NCI-H1092 (cell line): ENCODE measurements at regions not wholly inside any gene's neighbourhood (a gene's known extent, or its start where the extent isn't known, plus 50 kb on each side); places are given as distances from the start of the nearest gene placed in this dataset.
"Not testable (repeated sequence)": the region's sequence is repeated elsewhere in the genome, so short reads cannot be mapped to it uniquely, and the experiment has no call there.

Experiments
- DNase-seq: peaks from one replicate; lab custom pipeline; 2025; lab: John Stamatoyannopoulos, UW

DNA sequence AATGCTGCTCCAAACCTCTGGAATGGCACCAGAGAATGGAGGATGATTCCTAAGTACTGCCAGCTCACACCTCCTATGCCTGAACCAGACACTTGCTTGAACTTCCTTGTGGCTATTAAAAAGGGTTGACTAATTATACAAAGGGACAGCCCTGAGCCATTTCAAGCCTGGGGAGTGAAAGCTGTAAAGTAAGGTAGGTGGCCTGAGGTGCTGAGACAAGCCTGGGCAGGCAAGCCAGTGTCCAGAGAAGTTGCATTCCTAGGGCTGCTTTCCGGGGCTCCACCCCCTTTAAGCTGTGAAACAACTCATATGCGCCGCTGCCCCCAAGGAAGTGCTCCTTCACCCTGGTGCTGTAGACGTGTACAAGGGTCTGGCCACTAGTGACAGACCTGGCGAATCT is 79.9 kb upstream of the SLC1A3 start:
- no peak for DNase-seq

DNA sequence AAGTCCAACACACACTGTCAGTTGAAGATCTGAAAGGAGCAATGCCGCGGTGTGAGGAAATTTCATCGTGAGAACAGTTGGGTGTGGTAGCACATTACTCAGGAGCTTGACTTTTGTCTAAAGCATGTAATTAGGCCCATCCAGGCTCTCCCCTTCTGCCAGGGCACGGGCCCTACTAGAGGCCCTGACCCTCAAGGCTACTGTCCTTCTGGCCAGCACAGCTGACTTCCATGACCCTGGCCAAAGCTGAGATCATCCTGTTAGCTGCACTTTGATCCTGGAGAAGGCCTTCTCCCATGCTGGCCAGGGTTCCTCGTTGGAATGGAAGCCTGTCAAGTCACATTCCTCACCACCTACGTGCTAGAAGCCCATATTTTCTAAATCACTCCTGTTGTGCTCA is 77.8 kb upstream of the SLC1A3 start:
- DNase-seq: no peak

DNA sequence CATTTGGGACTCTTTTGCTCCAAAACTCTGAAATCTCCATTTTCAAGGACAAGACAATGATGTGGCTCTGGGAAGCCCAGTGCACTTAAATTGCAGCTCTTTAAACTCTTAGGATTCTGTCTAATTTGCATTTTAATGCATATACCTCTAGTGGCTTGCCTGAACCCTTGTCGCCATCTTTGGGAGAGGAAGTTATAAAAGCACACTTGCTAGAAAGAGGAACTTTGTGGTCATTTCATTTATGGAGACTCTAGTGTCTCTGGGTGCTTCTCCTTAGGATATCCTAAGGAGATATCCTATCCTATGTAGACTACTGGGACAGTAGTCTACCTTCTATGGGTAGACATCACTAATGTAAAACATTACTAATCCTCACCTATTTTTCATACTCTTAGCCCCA is 77.3 kb upstream of the SLC1A3 start:
- DNase-seq: no peak

DNA sequence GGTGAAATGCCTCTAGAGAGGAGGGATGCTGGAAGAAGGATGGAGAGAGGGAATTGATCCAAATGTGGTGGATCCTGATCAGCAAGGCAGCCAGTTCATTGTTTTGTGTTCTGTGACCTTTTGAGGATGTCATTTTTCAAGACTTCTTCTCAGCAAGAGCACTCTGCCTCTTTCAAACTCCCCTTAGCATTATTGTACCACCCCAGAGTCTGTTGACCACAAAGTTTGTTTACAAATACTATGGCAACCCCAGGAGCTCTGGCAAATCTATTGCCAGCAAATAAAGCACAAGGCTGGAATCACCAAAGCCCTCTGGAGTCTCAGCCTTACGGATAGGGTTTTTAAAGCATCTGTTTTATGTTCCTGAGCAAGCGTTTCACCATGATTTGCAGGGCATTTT is 76.2 kb upstream of the SLC1A3 start:
- DNase-seq: no peak

DNA sequence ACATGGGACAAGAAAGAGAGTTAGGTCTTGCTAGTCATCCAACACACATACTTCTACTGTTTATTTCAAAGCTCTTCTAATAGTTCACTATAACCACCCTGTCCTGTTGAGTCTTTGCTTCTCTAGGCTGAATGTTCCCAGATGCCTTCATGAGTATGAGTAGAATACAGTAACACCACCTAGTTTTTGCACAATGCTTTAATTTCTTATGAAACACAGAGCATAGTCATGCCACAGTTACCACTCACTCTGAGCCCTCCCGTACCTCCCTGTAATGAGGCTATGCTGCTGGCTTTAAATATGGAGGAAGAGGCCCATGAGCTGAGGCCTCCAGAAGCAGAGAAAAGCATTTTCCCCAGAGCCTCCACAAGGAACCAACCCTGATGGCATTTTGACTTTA is 75.0 kb upstream of the SLC1A3 start:
- no peak for DNase-seq

DNA sequence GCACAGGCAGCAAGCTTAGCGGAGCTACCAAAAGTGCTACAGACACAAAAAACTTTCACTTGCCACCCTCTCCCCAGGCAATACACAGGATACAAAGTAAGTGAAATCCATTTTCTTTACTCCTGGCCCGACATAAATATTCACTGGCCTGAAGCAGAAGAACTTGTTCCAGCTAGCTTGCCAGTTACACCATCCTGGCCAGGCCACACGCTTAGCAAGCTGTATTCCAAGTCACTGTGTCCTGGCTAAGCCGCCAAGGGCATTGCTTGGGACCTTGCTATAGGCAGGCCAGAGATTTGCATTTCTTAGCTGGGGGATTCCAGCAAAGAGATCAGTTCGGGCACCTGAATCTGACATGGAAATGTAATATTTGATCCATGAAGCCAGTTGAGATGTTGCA is 71.0 kb upstream of the SLC1A3 start:
- DNase-seq: no peak

DNA sequence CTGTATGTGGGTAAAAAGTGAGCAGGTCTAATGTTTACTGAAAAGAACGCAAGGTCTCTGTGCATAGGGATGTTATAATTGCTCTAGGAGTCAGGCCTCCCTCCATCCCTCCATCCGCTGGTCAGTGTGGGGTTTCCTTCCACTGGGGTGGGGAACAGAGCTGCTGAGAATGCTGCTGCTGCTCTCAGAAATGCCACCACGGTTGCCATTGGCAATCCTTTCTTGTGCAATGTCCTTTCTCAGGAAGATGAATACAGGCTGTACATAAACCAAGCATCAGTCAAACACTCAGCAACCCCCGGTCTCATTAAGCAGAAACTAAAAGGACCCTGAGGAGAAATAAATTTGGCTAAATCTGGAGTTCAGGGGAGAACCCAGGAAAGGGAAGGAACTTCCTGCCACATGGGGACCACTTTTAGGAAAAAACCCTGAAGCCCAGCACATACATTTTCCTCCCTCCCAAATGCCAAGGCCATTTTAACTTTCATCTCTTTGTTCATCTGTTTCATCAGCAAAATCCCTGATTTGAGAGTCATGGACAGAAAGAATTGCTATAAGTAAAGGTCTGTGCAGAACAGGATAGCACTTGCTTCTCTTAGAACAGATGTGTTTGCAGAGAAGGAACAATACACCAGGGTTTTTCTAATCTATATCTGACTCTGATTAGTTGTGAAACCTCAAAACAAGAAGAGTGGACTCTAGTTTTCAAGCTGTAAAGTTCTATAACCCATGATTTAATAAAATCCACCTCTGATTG is 70.4 kb upstream of the SLC1A3 start:
- DNase-seq: no peak

DNA sequence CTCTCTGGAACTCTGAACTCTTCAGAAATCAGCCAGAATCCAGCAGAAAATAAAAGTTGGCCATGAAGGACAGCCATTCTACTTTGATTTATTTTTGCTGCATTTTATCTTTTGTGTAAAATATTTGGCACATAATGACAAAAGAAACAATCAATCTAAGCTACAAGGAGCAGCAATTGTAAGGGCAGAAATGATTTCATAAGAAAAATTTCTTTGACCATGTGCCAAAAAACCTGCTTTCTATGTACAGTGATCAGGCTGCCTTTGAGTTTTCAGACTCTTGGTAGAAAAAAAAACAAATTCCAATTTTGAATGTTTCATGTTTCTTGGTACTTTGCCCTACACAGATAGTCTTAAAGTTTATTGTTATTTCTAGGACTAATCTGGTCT is 69.8 kb upstream of the SLC1A3 start:
- DNase-seq: no peak

DNA sequence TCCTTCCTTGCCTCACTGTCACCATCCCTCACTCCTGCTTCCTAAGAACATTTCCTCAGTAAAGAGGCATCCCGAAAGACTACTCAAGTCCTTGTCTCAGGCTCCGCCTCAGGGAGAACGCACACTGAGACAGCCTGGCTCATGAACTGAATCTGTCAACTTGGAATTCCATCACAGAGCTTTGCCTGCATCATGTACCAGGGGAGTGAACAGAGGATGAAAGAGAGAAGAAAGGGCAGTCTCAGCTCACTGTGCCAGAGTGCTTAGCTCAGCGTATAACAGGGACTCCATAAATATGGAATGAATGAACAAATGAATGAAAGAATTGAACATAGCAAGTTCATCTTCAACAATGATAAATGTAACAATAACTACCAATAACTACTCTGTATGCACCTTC is 68.7 kb upstream of the SLC1A3 start:
- no peak for DNase-seq

DNA sequence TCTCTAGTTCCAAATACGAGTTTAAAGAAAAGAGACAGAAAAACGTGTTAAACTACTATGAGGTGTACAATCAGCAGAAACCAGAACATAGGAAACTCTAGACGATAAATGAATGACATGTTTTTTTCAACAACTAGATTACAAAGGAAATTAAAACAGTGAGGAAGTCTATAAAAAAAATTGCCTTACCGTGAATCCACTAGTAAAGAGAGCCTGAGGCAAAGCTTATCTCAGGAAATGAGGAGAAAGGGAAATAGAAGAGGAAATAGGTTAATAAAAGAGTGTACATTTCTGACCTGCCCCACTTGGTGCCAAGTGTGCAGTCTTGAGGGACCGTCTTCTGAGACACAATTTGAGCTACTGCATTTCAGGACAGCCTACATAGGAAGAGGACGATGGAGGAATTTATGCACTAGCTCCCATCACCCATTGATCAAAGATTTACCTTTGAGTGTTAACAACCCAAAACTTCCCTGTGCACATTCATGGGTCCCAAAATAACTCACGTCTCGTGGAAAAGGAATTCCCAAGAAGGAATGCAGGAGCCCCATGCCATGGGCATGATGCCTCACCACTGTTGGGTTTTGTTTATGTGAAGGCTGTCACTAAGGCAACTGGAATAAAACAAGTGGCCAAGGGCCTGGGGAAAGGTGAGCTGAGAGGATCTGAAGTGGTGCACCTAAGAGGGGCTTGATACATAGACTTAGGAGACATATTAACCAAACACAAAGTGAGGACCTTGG is 53.6 kb upstream of the SLC1A3 start:
- DNase-seq: no peak

DNA sequence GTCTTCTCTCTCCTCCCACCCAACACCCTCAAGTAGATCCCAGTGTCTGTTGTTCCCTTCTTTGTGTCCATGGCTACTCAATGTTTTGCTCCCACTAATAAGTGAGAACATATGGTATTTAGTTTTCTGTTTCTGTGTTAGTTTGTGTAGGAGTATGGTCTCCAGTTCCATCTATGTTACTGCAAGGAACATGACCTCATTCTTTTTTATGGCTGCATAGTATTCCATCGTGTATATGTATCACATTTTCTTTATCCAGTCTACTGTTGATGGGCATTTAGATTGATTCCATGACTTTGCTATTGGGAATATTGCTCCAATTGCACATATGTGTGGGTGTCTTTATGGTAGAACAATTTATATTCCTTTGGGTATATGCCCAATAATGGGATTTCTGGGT is 51.4 kb upstream of the SLC1A3 start:
- DNase-seq: not testable (repeated sequence)
